WTC11 (cell line): ENCODE measurements at regions not wholly inside any gene's neighbourhood (a gene's known extent, or its start where the extent isn't known, plus 50 kb on each side); places are given as distances from the start of the nearest gene placed in this dataset.

Source experiments
- ATAC-seq: fragments of 200-7000 bp; cut with Tn5 transposase; 2 replicates; pipeline ENCODE4 v1.10.0; 2021; ENCODE audit warnings: mild to moderate bottlenecking, moderate library complexity
- CTCF ChIA-PET: fragments of 300-600 bp; sonication (Branson Sonifier 250); formaldehyde crosslinking; loops from one replicate; lab custom pipeline; 2021; ENCODE audit warnings: antibody characterized with exemption; lab: Charles Lee
- POLR2A ChIA-PET: fragments of 350-600 bp; sonication (Branson Sonifier 250); formaldehyde crosslinking; loops from one replicate; lab custom pipeline; 2021; ENCODE audit warnings: antibody characterized with exemption; lab: Charles Lee
- DNase-seq: peaks from one replicate; pipeline ENCODE4 v3.0.0; 2021; ENCODE audit warnings: low spot score
- H3K27ac Mint-ChIP-seq: 2 replicates; pipeline ENCODE4 v1.8.0; 2021; ENCODE audit warnings: mixed read lengths
- H3K27me3 Mint-ChIP-seq: 2 replicates; pipeline ENCODE4 v1.8.0; 2021; ENCODE audit warnings: low read depth, mild to moderate bottlenecking, moderate library complexity, mixed read lengths
- H3K36me3 Mint-ChIP-seq: 2 replicates; pipeline ENCODE4 v1.8.0; 2021; ENCODE audit warnings: mixed read lengths
- H3K4me1 Mint-ChIP-seq: 2 replicates; pipeline ENCODE4 v1.8.0; 2022; ENCODE audit warnings: mixed read lengths
- H3K4me3 Mint-ChIP-seq: 2 replicates; pipeline ENCODE4 v1.8.0; 2021; ENCODE audit warnings: mild to moderate bottlenecking, moderate library complexity, mixed read lengths
- H3K9me3 Mint-ChIP-seq: 2 replicates; pipeline ENCODE4 v1.8.0; 2021; ENCODE audit warnings: mixed read lengths
- CREM ChIP-seq: sonication (generic); formaldehyde crosslinking; IDR thresholded peaks from 2 replicates; pipeline ENCODE4 v1.8.1; 2022; ENCODE audit warnings: mild to moderate bottlenecking, missing genetic modification reagents, moderate library complexity
- ELF4 ChIP-seq: sonication (generic); formaldehyde crosslinking; IDR thresholded peaks from 2 replicates; pipeline ENCODE4 v1.8.1; 2022; ENCODE audit warnings: low read depth, mild to moderate bottlenecking, moderate library complexity, missing genetic modification reagents
- GTF2I ChIP-seq: fragments of 250-450 bp; sonication (Bioruptor Pico); conservative IDR thresholded peaks from 2 replicates; pipeline ENCODE4 v1.4.0; 2021; ENCODE audit warnings: mild to moderate bottlenecking
- JUN ChIP-seq: sonication (generic); formaldehyde crosslinking; IDR thresholded peaks from 2 replicates; pipeline ENCODE4 v1.8.0; 2023; ENCODE audit warnings: mild to moderate bottlenecking, missing genetic modification reagents
- NFATC4 ChIP-seq: fragments of 250-450 bp; sonication (Bioruptor Pico); IDR thresholded peaks from 2 replicates; pipeline ENCODE4 v1.9.0; 2021; ENCODE audit warnings: mild to moderate bottlenecking
- NFYB ChIP-seq: sonication (generic); formaldehyde crosslinking; conservative IDR thresholded peaks from 2 replicates; pipeline ENCODE4 v1.8.0; 2022; ENCODE audit warnings: low read depth, missing genetic modification reagents
- NR1H2 ChIP-seq: sonication (generic); formaldehyde crosslinking; IDR thresholded peaks from 2 replicates; pipeline ENCODE4 v1.9.0; 2021; ENCODE audit warnings: mild to moderate bottlenecking, moderate library complexity, missing genetic modification reagents
- SOX15 ChIP-seq: fragments of 250-450 bp; sonication (Bioruptor Pico); IDR thresholded peaks from 2 replicates; pipeline ENCODE4 v1.9.0; 2021; ENCODE audit warnings: mild to moderate bottlenecking
- SP1 ChIP-seq: sonication (generic); formaldehyde crosslinking; conservative IDR thresholded peaks from 2 replicates; pipeline ENCODE4 v1.8.1; 2022; ENCODE audit warnings: missing genetic modification reagents
- TEAD4 ChIP-seq: sonication (generic); formaldehyde crosslinking; IDR thresholded peaks from 2 replicates; pipeline ENCODE4 v1.8.0; 2022; ENCODE audit warnings: mild to moderate bottlenecking, missing genetic modification reagents
- ZNF232 ChIP-seq: sonication (generic); formaldehyde crosslinking; IDR thresholded peaks from 2 replicates; pipeline ENCODE4 v1.8.0; 2022; ENCODE audit warnings: mild to moderate bottlenecking, missing genetic modification reagents
- ZNF423 ChIP-seq: fragments of 250-450 bp; sonication (Bioruptor Pico); IDR thresholded peaks from 2 replicates; pipeline ENCODE4 v2.1.2; 2022; ENCODE audit warnings: mild to moderate bottlenecking, moderate library complexity
- TF ChIP-seq, protein P1 (sequence below): sonication (generic); formaldehyde crosslinking; IDR thresholded peaks from 2 replicates; pipeline ENCODE4 v1.8.0; 2022; ENCODE audit warnings: mild to moderate bottlenecking, missing genetic modification reagents
- TF ChIP-seq, protein P2 (sequence below): sonication (generic); formaldehyde crosslinking; IDR thresholded peaks from 2 replicates; pipeline ENCODE4 v1.8.1; 2022; ENCODE audit warnings: low read depth, missing genetic modification reagents, borderline replicate concordance
- TF ChIP-seq, protein P3 (sequence below): fragments of 250-450 bp; sonication (Bioruptor Pico); IDR thresholded peaks from 2 replicates; pipeline ENCODE4 v2.1.2; 2022; ENCODE audit warnings: mild to moderate bottlenecking, moderate library complexity
- TF ChIP-seq, protein P4 (sequence below): sonication (generic); formaldehyde crosslinking; IDR thresholded peaks from 2 replicates; pipeline ENCODE4 v1.8.1; 2023; ENCODE audit warnings: mild to moderate bottlenecking, missing genetic modification reagents
- TF ChIP-seq, protein P5 (sequence below): sonication (generic); formaldehyde crosslinking; IDR thresholded peaks from 2 replicates; pipeline ENCODE4 v1.8.0; 2022; ENCODE audit warnings: missing genetic modification reagents
- TF ChIP-seq, protein P6 (sequence below): sonication (generic); formaldehyde crosslinking; IDR thresholded peaks from 2 replicates; pipeline ENCODE4 v1.8.1; 2022; ENCODE audit warnings: missing genetic modification reagents, borderline replicate concordance
- TF ChIP-seq, protein P7 (sequence below): sonication (generic); formaldehyde crosslinking; IDR thresholded peaks from 2 replicates; pipeline ENCODE4 v1.8.0; 2023; ENCODE audit warnings: missing genetic modification reagents
- TF ChIP-seq, protein P8 (sequence below): sonication (generic); formaldehyde crosslinking; IDR thresholded peaks from 2 replicates; pipeline ENCODE4 v1.8.0; 2022; ENCODE audit warnings: mild to moderate bottlenecking, missing genetic modification reagents
- TF ChIP-seq, protein P9 (sequence below): fragments of 200-600 bp; IDR thresholded peaks from 2 replicates; pipeline ENCODE4 v1.8.0; 2022; ENCODE audit warnings: antibody characterized with exemption

DNA sequence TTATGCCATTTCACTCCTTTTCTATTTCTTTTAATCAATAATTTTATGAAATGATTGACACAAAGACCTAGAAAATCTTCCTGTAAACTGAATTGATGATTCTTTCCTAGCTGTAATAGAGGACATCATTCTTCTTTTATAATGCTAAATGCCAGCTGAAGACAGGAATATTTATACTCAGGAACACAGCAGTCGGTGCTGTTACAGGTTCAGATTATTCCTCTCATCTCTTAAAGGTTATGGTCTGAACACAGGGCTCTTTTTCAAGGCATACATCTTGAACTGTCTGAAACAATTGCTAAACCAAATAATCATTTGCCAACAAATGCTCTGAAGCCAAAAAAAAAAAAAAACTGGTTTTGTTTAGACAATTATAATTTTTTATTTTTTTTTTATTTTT is 305.0 kb upstream of the MMADHC start (continued):
- TF ChIP-seq SP1 (no peak), GTF2I (no peak), ZNF423 (CRISPR knock-in tag) (no peak)
- TF ChIP-seq, protein P1, sequence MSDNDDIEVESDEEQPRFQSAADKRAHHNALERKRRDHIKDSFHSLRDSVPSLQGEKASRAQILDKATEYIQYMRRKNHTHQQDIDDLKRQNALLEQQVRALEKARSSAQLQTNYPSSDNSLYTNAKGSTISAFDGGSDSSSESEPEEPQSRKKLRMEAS (CRISPR knock-in tag) = no peak

DNA sequence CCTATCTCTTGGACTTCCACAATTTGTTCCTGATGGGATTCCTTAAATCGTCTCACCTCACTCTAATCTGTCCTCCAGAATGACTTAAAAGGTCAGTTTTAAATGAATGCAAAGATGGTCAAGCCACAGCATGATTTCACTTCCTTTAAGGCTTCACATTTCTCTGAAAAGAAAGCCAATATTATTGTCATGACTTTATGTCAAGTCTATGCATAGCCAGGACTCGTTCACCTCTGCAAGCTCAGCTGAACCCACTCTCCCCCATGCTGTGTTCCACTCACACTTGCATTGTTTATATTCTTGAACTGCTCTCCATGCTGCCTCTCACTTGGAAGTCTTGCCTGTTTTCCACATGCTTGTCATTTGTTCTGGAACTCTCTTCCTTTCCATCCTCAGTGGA is 298.4 kb upstream of the MMADHC start:
- ChIA-PET CTCF (no interaction called here), POLR2A (no interaction called here)
- no peaks in the 10 kb centered on the region for H3K9me3 Mint-ChIP-seq
- H3K36me3 Mint-ChIP-seq = no peaks in the 10 kb centered on the region
- no peak overlapping the region for H3K27ac Mint-ChIP-seq
- H3K27me3 Mint-ChIP-seq = no peaks in the 10 kb centered on the region
- H3K4me1 Mint-ChIP-seq = no peaks in the 10 kb centered on the region
- H3K4me3 Mint-ChIP-seq = no peak overlapping the region
- DNase-seq (no peak), ATAC-seq (no peak)
- TF ChIP-seq SOX15 (CRISPR knock-in tag) (no peak), TEAD4 (no peak), JUN (no peak), ZNF232 (CRISPR knock-in tag) (no peak), NR1H2 (CRISPR knock-in tag) (no peak), CREM (CRISPR knock-in tag) (no peak), NFATC4 (no peak), NFYB (CRISPR knock-in tag) (no peak), ELF4 (CRISPR knock-in tag) (no peak), GTF2I (no peak)
- TF ChIP-seq, protein P2, sequence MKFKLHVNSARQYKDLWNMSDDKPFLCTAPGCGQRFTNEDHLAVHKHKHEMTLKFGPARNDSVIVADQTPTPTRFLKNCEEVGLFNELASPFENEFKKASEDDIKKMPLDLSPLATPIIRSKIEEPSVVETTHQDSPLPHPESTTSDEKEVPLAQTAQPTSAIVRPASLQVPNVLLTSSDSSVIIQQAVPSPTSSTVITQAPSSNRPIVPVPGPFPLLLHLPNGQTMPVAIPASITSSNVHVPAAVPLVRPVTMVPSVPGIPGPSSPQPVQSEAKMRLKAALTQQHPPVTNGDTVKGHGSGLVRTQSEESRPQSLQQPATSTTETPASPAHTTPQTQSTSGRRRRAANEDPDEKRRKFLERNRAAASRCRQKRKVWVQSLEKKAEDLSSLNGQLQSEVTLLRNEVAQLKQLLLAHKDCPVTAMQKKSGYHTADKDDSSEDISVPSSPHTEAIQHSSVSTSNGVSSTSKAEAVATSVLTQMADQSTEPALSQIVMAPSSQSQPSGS (CRISPR knock-in tag) = no peak
- TF ChIP-seq, protein P3, sequence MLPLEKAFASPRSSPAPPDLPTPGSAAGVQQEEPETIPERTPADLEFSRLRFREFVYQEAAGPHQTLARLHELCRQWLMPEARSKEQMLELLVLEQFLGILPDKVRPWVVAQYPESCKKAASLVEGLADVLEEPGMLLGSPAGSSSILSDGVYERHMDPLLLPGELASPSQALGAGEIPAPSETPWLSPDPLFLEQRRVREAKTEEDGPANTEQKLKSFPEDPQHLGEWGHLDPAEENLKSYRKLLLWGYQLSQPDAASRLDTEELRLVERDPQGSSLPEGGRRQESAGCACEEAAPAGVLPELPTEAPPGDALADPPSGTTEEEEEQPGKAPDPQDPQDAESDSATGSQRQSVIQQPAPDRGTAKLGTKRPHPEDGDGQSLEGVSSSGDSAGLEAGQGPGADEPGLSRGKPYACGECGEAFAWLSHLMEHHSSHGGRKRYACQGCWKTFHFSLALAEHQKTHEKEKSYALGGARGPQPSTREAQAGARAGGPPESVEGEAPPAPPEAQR = no peak
- TF ChIP-seq, protein P4, sequence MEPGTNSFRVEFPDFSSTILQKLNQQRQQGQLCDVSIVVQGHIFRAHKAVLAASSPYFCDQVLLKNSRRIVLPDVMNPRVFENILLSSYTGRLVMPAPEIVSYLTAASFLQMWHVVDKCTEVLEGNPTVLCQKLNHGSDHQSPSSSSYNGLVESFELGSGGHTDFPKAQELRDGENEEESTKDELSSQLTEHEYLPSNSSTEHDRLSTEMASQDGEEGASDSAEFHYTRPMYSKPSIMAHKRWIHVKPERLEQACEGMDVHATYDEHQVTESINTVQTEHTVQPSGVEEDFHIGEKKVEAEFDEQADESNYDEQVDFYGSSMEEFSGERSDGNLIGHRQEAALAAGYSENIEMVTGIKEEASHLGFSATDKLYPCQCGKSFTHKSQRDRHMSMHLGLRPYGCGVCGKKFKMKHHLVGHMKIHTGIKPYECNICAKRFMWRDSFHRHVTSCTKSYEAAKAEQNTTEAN = no peak
- TF ChIP-seq, protein P5, sequence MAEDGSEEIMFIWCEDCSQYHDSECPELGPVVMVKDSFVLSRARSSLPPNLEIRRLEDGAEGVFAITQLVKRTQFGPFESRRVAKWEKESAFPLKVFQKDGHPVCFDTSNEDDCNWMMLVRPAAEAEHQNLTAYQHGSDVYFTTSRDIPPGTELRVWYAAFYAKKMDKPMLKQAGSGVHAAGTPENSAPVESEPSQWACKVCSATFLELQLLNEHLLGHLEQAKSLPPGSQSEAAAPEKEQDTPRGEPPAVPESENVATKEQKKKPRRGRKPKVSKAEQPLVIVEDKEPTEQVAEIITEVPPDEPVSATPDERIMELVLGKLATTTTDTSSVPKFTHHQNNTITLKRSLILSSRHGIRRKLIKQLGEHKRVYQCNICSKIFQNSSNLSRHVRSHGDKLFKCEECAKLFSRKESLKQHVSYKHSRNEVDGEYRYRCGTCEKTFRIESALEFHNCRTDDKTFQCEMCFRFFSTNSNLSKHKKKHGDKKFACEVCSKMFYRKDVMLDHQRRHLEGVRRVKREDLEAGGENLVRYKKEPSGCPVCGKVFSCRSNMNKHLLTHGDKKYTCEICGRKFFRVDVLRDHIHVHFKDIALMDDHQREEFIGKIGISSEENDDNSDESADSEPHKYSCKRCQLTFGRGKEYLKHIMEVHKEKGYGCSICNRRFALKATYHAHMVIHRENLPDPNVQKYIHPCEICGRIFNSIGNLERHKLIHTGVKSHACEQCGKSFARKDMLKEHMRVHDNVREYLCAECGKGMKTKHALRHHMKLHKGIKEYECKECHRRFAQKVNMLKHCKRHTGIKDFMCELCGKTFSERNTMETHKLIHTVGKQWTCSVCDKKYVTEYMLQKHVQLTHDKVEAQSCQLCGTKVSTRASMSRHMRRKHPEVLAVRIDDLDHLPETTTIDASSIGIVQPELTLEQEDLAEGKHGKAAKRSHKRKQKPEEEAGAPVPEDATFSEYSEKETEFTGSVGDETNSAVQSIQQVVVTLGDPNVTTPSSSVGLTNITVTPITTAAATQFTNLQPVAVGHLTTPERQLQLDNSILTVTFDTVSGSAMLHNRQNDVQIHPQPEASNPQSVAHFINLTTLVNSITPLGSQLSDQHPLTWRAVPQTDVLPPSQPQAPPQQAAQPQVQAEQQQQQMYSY (CRISPR knock-in tag) = no peak
- TF ChIP-seq, protein P6, sequence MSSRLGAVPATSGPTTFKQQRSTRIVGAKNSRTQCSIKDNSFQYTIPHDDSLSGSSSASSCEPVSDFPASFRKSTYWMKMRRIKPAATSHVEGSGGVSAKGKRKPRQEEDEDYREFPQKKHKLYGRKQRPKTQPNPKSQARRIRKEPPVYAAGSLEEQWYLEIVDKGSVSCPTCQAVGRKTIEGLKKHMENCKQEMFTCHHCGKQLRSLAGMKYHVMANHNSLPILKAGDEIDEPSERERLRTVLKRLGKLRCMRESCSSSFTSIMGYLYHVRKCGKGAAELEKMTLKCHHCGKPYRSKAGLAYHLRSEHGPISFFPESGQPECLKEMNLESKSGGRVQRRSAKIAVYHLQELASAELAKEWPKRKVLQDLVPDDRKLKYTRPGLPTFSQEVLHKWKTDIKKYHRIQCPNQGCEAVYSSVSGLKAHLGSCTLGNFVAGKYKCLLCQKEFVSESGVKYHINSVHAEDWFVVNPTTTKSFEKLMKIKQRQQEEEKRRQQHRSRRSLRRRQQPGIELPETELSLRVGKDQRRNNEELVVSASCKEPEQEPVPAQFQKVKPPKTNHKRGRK (CRISPR knock-in tag) = no peak
- TF ChIP-seq, protein P7, sequence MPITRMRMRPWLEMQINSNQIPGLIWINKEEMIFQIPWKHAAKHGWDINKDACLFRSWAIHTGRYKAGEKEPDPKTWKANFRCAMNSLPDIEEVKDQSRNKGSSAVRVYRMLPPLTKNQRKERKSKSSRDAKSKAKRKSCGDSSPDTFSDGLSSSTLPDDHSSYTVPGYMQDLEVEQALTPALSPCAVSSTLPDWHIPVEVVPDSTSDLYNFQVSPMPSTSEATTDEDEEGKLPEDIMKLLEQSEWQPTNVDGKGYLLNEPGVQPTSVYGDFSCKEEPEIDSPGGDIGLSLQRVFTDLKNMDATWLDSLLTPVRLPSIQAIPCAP (CRISPR knock-in tag) = no peak
- TF ChIP-seq, protein P8, sequence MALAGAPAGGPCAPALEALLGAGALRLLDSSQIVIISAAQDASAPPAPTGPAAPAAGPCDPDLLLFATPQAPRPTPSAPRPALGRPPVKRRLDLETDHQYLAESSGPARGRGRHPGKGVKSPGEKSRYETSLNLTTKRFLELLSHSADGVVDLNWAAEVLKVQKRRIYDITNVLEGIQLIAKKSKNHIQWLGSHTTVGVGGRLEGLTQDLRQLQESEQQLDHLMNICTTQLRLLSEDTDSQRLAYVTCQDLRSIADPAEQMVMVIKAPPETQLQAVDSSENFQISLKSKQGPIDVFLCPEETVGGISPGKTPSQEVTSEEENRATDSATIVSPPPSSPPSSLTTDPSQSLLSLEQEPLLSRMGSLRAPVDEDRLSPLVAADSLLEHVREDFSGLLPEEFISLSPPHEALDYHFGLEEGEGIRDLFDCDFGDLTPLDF (CRISPR knock-in tag) = no peak
- TF ChIP-seq, protein P9, sequence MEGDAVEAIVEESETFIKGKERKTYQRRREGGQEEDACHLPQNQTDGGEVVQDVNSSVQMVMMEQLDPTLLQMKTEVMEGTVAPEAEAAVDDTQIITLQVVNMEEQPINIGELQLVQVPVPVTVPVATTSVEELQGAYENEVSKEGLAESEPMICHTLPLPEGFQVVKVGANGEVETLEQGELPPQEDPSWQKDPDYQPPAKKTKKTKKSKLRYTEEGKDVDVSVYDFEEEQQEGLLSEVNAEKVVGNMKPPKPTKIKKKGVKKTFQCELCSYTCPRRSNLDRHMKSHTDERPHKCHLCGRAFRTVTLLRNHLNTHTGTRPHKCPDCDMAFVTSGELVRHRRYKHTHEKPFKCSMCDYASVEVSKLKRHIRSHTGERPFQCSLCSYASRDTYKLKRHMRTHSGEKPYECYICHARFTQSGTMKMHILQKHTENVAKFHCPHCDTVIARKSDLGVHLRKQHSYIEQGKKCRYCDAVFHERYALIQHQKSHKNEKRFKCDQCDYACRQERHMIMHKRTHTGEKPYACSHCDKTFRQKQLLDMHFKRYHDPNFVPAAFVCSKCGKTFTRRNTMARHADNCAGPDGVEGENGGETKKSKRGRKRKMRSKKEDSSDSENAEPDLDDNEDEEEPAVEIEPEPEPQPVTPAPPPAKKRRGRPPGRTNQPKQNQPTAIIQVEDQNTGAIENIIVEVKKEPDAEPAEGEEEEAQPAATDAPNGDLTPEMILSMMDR = no peak
